K562 (cell line): ENCODE measurements at regions not wholly inside any gene's neighbourhood (a gene's known extent, or its start where the extent isn't known, plus 50 kb on each side); places are given as distances from the start of the nearest gene placed in this dataset.

Source experiments
- BHLHE40 ChIP-seq: IDR thresholded peaks from 2 replicates; pipeline ENCODE4 v1.6.1; 2011; ENCODE audit warnings: low read length, improper control_type of control experiment
- BRD4 ChIP-seq: fragments of 200-600 bp; sonication (generic); IDR thresholded peaks from 2 replicates; pipeline ENCODE4 v1.6.1; 2017; ENCODE audit warnings: inconsistent platforms
- CCNT2 ChIP-seq: IDR thresholded peaks from 2 replicates; pipeline ENCODE4 v1.6.1; 2011; ENCODE audit warnings: borderline replicate concordance, low read depth, mild to moderate bottlenecking, moderate library complexity, mixed read lengths, low read length; ENCODE audit not compliant: insufficient read length; ENCODE audit errors: extremely low read depth
- CHD4 ChIP-seq: fragments of 200-600 bp; sonication (generic); IDR thresholded peaks from 3 replicates; pipeline ENCODE4 v1.6.1; 2012; ENCODE audit warnings: low read depth, mild to moderate bottlenecking, mixed read lengths, low read length, inconsistent platforms; ENCODE audit not compliant: insufficient read depth, insufficient replicate concordance, poor library complexity, severe bottlenecking
- ELF2 ChIP-seq: fragments of 250-450 bp; sonication (Bioruptor Pico); IDR thresholded peaks from 2 replicates; pipeline ENCODE4 v1.5.0; 2021; ENCODE audit warnings: mild to moderate bottlenecking
- ERF ChIP-seq: fragments of 450-650 bp; formaldehyde crosslinking; IDR thresholded peaks from 2 replicates; pipeline ENCODE4 v1.4.0; 2020; ENCODE audit warnings: mild to moderate bottlenecking, mixed read lengths
- FOXO4 ChIP-seq: fragments of 450-650 bp; formaldehyde crosslinking; IDR thresholded peaks from 2 replicates; pipeline ENCODE4 v1.4.0; 2020; ENCODE audit warnings: mild to moderate bottlenecking, moderate library complexity
- GTF2E2 ChIP-seq: fragments of 200-800 bp; sonication (Bioruptor generic); IDR thresholded peaks from 2 replicates; pipeline ENCODE4 v1.6.1; 2016; ENCODE audit warnings: missing genetic modification characterization, missing compliant biosample characterization
- HDGF ChIP-seq: fragments of 450-650 bp; IDR thresholded peaks from 2 replicates; pipeline ENCODE4 v1.6.1; 2016
- JUNB ChIP-seq: fragments of 450-650 bp; formaldehyde crosslinking; conservative IDR thresholded peaks from 2 replicates; pipeline ENCODE4 v1.4.0; 2020; ENCODE audit warnings: mild to moderate bottlenecking
- MTF1 ChIP-seq: fragments of 250-450 bp; sonication (Bioruptor Pico); IDR thresholded peaks from 2 replicates; pipeline ENCODE4 v1.9.0; 2021; ENCODE audit warnings: moderate library complexity, mild to moderate bottlenecking, inconsistent platforms, borderline replicate concordance
- NR3C1 ChIP-seq: sonication (generic); formaldehyde crosslinking; IDR thresholded peaks from 2 replicates; pipeline ENCODE4 v1.8.1; 2022; ENCODE audit warnings: missing genetic modification reagents
- POLR2A ChIP-seq: fragments of 450-650 bp; conservative IDR thresholded peaks from 2 replicates; pipeline ENCODE4 v1.6.1; 2016
- POLR2AphosphoS2 ChIP-seq: IDR thresholded peaks from 2 replicates; pipeline ENCODE4 v1.6.1; 2012; ENCODE audit warnings: low read length, improper control_type of control experiment
- POLR2B ChIP-seq: fragments of 450-650 bp; IDR thresholded peaks from 2 replicates; pipeline ENCODE4 v1.6.1; 2018; ENCODE audit warnings: low read depth; ENCODE audit not compliant: partially characterized antibody
- RBM39 ChIP-seq: fragments of 200-400 bp; formaldehyde crosslinking; optimal IDR thresholded peaks from 2 replicates; pipeline ENCODE3; 2018; ENCODE audit warnings: low read depth, low read length
- RNF2 ChIP-seq: sonication (generic); IDR thresholded peaks from 2 replicates; pipeline ENCODE4 v1.6.1; 2016
- SLC30A9 ChIP-seq: fragments of 250-450 bp; sonication (Bioruptor Pico); IDR thresholded peaks from 2 replicates; pipeline ENCODE4 v1.8.0; 2022; ENCODE audit warnings: mild to moderate bottlenecking, moderate library complexity
- SMARCE1 ChIP-seq: fragments of 450-650 bp; IDR thresholded peaks from 2 replicates; pipeline ENCODE4 v1.7.1; 2016; ENCODE audit warnings: mild to moderate bottlenecking
- TCF3 ChIP-seq: sonication (generic); formaldehyde crosslinking; IDR thresholded peaks from 2 replicates; pipeline ENCODE4 v1.4.0; 2020; ENCODE audit warnings: mild to moderate bottlenecking, missing genetic modification reagents
- WHSC1 ChIP-seq: IDR thresholded peaks from one replicate; pipeline ENCODE4 v1.6.1; 2012; ENCODE audit warnings: low read length, control low read depth, inconsistent platforms
- ZBTB1 ChIP-seq: sonication (generic); formaldehyde crosslinking; IDR thresholded peaks from 2 replicates; pipeline ENCODE4 v1.8.1; 2023; ENCODE audit warnings: missing genetic modification reagents, low read depth, mild to moderate bottlenecking, borderline replicate concordance
- ZC3H11A ChIP-seq: IDR thresholded peaks from 2 replicates; pipeline ENCODE4 v1.6.1; 2012; ENCODE audit warnings: low read depth, low read length, improper control_type of control experiment
- ZFP36 ChIP-seq: fragments of 150-350 bp; IDR thresholded peaks from 2 replicates; pipeline ENCODE4 v1.6.1; 2018; ENCODE audit warnings: low read length, low read depth; ENCODE audit not compliant: partially characterized antibody
- ZNF239 ChIP-seq: fragments of 250-450 bp; sonication (Bioruptor Pico); IDR thresholded peaks from 2 replicates; pipeline ENCODE4 v1.4.0; 2020; ENCODE audit warnings: mild to moderate bottlenecking
- ZNF280B ChIP-seq: fragments of 250-450 bp; sonication (Bioruptor Pico); IDR thresholded peaks from 2 replicates; pipeline ENCODE4 v1.5.1; 2021; ENCODE audit warnings: mild to moderate bottlenecking
- ZSCAN29 ChIP-seq: fragments of 450-650 bp; IDR thresholded peaks from 2 replicates; pipeline ENCODE4 v1.6.1; 2017
- ZZZ3 ChIP-seq: fragments of 450-650 bp; IDR thresholded peaks from 2 replicates; pipeline ENCODE4 v1.6.1; 2016; ENCODE audit warnings: antibody characterized with exemption, mild to moderate bottlenecking, moderate library complexity
- TF ChIP-seq, protein P1 (sequence below): sonication (generic); formaldehyde crosslinking; IDR thresholded peaks from 2 replicates; pipeline ENCODE4 v1.8.0; 2022; ENCODE audit warnings: mild to moderate bottlenecking, missing genetic modification reagents, borderline replicate concordance

- TF ChIP-seq FOXO4 (CRISPR knock-in tag) (no peak), ZZZ3 (no peak), HDGF (no peak), MTF1 (no peak), BRD4 (peak; percentile 38; the same call in 1 of the 2 replicates), SLC30A9 (no peak), ERF (CRISPR knock-in tag) (no peak), GTF2E2 (tag) (0 out of 2 replicates have a peak, but pooled peaks have one; percentile 9), ZC3H11A (no peak), ZBTB1 (CRISPR knock-in tag) (no peak), ZNF239 (CRISPR knock-in tag) (no peak), RNF2 (peak; percentile 98), ZNF280B (CRISPR knock-in tag) (no peak), SMARCE1 (peak; percentile 83), RBM39 (no peak), ZFP36 (peak; percentile 64), WHSC1 (no peak), BHLHE40 (no peak), CCNT2 (peak; percentile 90), TCF3 (peak; percentile 83), CHD4 (no peak), POLR2A (no peak), POLR2B (no peak), ELF2 (no peak), NR3C1 (no peak), POLR2AphosphoS2 (no peak), ZSCAN29 (no peak), JUNB (CRISPR knock-in tag) (no peak)
- TF ChIP-seq, protein P1, sequence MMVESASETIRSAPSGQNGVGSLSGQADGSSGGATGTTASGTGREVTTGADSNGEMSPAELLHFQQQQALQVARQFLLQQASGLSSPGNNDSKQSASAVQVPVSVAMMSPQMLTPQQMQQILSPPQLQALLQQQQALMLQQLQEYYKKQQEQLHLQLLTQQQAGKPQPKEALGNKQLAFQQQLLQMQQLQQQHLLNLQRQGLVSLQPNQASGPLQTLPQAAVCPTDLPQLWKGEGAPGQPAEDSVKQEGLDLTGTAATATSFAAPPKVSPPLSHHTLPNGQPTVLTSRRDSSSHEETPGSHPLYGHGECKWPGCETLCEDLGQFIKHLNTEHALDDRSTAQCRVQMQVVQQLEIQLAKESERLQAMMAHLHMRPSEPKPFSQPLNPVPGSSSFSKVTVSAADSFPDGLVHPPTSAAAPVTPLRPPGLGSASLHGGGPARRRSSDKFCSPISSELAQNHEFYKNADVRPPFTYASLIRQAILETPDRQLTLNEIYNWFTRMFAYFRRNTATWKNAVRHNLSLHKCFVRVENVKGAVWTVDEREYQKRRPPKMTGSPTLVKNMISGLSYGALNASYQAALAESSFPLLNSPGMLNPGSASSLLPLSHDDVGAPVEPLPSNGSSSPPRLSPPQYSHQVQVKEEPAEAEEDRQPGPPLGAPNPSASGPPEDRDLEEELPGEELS (CRISPR knock-in tag), result no peak
Measured at GRCh38 chr2:144580521-144581161, 60.7 kb upstream of the ZEB2 start (continued).
